HepG2 (cell line): ENCODE measurements at regions not wholly inside any gene's neighbourhood (a gene's known extent, or its start where the extent isn't known, plus 50 kb on each side); places are given as distances from the start of the nearest gene placed in this dataset.

Source experiments
- ELF3 ChIP-seq: IDR thresholded peaks from 2 replicates; pipeline ENCODE4 v1.6.1; 2016; ENCODE audit warnings: missing genetic modification reagents, missing compliant biosample characterization
- FOXK2 ChIP-seq: fragments of 450-650 bp; IDR thresholded peaks from 2 replicates; pipeline ENCODE4 v1.6.1; 2016
- HNF4G ChIP-seq, 2 experiments: sonication (generic) in 1 of 2; formaldehyde crosslinking in 1 of 2; IDR thresholded peaks; 2 replicates each; pipeline versions ENCODE4 v1.4.0 to v1.6.1; 2011 to 2020; ENCODE audit warnings: borderline replicate concordance in 2 of 2, low read depth in 2 of 2, mild to moderate bottlenecking in 2 of 2, low read length in 1 of 2, missing genetic modification reagents in 1 of 2, moderate library complexity in 1 of 2
- KLF11 ChIP-seq: IDR thresholded peaks from 2 replicates; pipeline ENCODE4 v1.6.1; 2016; ENCODE audit warnings: missing compliant biosample characterization
- LCORL ChIP-seq, 2 experiments: fragments of 450-650 bp in 1 of 2; sonication (generic) in 1 of 2; formaldehyde crosslinking in 1 of 2; IDR thresholded peaks; 2 replicates each; pipeline versions ENCODE4 v1.5.0 to v1.6.1; 2017 to 2020; ENCODE audit warnings: antibody characterized with exemption in 1 of 2, missing genetic modification reagents in 1 of 2
- NAIF1 ChIP-seq: sonication (generic); formaldehyde crosslinking; IDR thresholded peaks from 2 replicates; pipeline ENCODE4 v1.5.0; 2020; ENCODE audit warnings: mild to moderate bottlenecking, missing genetic modification reagents, borderline replicate concordance
- NR2C2 ChIP-seq: sonication (generic); formaldehyde crosslinking; IDR thresholded peaks from 2 replicates; pipeline ENCODE4 v1.4.0; 2020; ENCODE audit warnings: missing genetic modification reagents, mild to moderate bottlenecking, moderate library complexity, borderline replicate concordance
- PHF8 ChIP-seq: sonication (generic); formaldehyde crosslinking; IDR thresholded peaks from 2 replicates; pipeline ENCODE4 v1.5.0; 2020; ENCODE audit warnings: missing genetic modification reagents
- RARG ChIP-seq: sonication (generic); formaldehyde crosslinking; IDR thresholded peaks from 2 replicates; pipeline ENCODE4 v1.4.0; 2020; ENCODE audit warnings: low read depth, mild to moderate bottlenecking, missing genetic modification reagents
- SMARCC2 ChIP-seq: fragments of 450-650 bp; IDR thresholded peaks from 2 replicates; pipeline ENCODE4 v1.6.1; 2017; ENCODE audit warnings: antibody characterized with exemption, mild to moderate bottlenecking
- TGIF2 ChIP-seq: IDR thresholded peaks from 2 replicates; pipeline ENCODE4 v1.6.1; 2016; ENCODE audit warnings: control low read depth, missing compliant biosample characterization
- TP53 ChIP-seq: sonication (generic); formaldehyde crosslinking; conservative IDR thresholded peaks from 2 replicates; pipeline ENCODE4 v1.4.0; 2020; ENCODE audit warnings: missing genetic modification reagents
- TF ChIP-seq, protein P1 (sequence below): sonication (generic); formaldehyde crosslinking; IDR thresholded peaks from 2 replicates; pipeline ENCODE4 v1.4.0; 2020; ENCODE audit warnings: low read depth, missing genetic modification reagents
- TF ChIP-seq, protein P2 (sequence below): sonication (generic); formaldehyde crosslinking; IDR thresholded peaks from 2 replicates; pipeline ENCODE4 v1.4.0; 2020; ENCODE audit warnings: mild to moderate bottlenecking, missing genetic modification reagents
- TF ChIP-seq, protein P3 (sequence below): sonication (generic); formaldehyde crosslinking; IDR thresholded peaks from 2 replicates; pipeline ENCODE4 v1.5.0; 2020; ENCODE audit warnings: mild to moderate bottlenecking, missing genetic modification reagents
- TF ChIP-seq, protein P4 (sequence below): sonication (generic); formaldehyde crosslinking; IDR thresholded peaks from 2 replicates; pipeline ENCODE4; 2020; ENCODE audit warnings: missing genetic modification reagents, mild to moderate bottlenecking, borderline replicate concordance
- TF ChIP-seq, protein P5 (sequence below): sonication (generic); formaldehyde crosslinking; IDR thresholded peaks from 2 replicates; pipeline ENCODE4 v1.4.0; 2020; ENCODE audit warnings: missing genetic modification reagents

DNA sequence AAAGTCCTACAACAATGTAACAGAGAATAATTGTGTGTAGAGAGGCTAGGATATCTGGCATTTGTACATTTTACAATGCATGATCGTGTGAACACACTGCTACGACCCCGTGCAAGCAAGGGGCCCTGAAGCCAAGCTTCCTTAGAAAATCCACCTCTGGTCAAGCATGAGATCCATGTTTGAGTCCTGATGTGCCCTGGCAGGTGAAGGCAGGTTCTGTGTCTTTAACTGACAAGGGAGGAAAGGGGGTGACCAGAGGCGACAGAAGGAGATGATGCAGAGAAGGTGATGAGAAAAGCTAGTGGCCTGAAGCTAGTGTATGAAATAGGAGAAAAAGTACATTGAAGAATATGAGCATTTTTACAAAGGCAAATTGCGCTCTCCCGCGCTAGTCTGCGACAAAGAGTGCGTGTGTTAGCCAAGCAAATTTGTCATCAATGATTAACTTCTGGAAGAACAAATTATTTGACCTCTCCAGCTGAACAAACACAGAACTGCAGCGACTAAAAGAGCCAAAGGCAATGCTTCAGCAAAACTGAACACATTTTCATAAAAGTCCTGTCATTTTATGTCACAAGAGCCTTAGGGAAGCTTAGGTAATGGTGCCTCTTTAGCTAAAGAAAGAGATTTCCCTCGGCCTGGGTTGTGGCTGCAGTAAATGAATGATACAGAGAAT, 101.7 kb upstream of the DAPK1 start (continued):
- TF ChIP-seq, protein P1, sequence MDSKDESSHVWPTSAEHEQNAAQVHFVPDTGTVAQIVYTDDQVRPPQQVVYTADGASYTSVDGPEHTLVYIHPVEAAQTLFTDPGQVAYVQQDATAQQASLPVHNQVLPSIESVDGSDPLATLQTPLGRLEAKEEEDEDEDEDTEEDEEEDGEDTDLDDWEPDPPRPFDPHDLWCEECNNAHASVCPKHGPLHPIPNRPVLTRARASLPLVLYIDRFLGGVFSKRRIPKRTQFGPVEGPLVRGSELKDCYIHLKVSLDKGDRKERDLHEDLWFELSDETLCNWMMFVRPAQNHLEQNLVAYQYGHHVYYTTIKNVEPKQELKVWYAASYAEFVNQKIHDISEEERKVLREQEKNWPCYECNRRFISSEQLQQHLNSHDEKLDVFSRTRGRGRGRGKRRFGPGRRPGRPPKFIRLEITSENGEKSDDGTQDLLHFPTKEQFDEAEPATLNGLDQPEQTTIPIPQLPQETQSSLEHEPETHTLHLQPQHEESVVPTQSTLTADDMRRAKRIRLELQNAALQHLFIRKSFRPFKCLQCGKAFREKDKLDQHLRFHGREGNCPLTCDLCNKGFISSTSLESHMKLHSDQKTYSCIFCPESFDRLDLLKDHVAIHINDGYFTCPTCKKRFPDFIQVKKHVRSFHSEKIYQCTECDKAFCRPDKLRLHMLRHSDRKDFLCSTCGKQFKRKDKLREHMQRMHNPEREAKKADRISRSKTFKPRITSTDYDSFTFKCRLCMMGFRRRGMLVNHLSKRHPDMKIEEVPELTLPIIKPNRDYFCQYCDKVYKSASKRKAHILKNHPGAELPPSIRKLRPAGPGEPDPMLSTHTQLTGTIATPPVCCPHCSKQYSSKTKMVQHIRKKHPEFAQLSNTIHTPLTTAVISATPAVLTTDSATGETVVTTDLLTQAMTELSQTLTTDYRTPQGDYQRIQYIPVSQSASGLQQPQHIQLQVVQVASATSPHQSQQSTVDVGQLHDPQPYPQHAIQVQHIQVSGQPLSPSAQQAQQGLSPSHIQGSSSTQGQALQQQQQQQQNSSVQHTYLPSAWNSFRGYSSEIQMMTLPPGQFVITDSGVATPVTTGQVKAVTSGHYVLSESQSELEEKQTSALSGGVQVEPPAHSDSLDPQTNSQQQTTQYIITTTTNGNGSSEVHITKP (CRISPR knock-in tag): no peak
- TF ChIP-seq RARG (CRISPR knock-in tag) (no peak), SMARCC2 (no peak), ELF3 (no peak), TGIF2 (CRISPR knock-in tag) (peak; percentile 91), FOXK2 (no peak), HNF4G (IDR thresholded peaks at IDR 0.05; ENCODE audit: borderline replicate concordance, low read depth, low read length) (peak; percentile 74), HNF4G (CRISPR knock-in tag; IDR thresholded peaks at IDR 0.05; ENCODE audit: borderline replicate concordance, low read depth) (no peak), NAIF1 (CRISPR knock-in tag) (no peak), TP53 (CRISPR knock-in tag) (no peak), KLF11 (CRISPR knock-in tag) (no peak), NR2C2 (CRISPR knock-in tag) (peak; percentile 17; the same call in 1 of the 2 replicates), PHF8 (CRISPR knock-in tag) (no peak), LCORL (IDR thresholded peaks at IDR 0.05) (no peak), LCORL (CRISPR knock-in tag; IDR thresholded peaks at IDR 0.05) (no peak)
- TF ChIP-seq, protein P2, sequence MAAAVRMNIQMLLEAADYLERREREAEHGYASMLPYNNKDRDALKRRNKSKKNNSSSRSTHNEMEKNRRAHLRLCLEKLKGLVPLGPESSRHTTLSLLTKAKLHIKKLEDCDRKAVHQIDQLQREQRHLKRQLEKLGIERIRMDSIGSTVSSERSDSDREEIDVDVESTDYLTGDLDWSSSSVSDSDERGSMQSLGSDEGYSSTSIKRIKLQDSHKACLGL (CRISPR knock-in tag): no peak
- TF ChIP-seq, protein P3, sequence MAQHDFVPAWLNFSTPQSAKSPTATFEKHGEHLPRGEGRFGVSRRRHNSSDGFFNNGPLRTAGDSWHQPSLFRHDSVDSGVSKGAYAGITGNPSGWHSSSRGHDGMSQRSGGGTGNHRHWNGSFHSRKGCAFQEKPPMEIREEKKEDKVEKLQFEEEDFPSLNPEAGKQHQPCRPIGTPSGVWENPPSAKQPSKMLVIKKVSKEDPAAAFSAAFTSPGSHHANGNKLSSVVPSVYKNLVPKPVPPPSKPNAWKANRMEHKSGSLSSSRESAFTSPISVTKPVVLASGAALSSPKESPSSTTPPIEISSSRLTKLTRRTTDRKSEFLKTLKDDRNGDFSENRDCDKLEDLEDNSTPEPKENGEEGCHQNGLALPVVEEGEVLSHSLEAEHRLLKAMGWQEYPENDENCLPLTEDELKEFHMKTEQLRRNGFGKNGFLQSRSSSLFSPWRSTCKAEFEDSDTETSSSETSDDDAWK (CRISPR knock-in tag): no peak
- TF ChIP-seq, protein P4, sequence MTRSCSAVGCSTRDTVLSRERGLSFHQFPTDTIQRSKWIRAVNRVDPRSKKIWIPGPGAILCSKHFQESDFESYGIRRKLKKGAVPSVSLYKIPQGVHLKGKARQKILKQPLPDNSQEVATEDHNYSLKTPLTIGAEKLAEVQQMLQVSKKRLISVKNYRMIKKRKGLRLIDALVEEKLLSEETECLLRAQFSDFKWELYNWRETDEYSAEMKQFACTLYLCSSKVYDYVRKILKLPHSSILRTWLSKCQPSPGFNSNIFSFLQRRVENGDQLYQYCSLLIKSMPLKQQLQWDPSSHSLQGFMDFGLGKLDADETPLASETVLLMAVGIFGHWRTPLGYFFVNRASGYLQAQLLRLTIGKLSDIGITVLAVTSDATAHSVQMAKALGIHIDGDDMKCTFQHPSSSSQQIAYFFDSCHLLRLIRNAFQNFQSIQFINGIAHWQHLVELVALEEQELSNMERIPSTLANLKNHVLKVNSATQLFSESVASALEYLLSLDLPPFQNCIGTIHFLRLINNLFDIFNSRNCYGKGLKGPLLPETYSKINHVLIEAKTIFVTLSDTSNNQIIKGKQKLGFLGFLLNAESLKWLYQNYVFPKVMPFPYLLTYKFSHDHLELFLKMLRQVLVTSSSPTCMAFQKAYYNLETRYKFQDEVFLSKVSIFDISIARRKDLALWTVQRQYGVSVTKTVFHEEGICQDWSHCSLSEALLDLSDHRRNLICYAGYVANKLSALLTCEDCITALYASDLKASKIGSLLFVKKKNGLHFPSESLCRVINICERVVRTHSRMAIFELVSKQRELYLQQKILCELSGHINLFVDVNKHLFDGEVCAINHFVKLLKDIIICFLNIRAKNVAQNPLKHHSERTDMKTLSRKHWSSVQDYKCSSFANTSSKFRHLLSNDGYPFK (CRISPR knock-in tag): no peak
- TF ChIP-seq, protein P5, sequence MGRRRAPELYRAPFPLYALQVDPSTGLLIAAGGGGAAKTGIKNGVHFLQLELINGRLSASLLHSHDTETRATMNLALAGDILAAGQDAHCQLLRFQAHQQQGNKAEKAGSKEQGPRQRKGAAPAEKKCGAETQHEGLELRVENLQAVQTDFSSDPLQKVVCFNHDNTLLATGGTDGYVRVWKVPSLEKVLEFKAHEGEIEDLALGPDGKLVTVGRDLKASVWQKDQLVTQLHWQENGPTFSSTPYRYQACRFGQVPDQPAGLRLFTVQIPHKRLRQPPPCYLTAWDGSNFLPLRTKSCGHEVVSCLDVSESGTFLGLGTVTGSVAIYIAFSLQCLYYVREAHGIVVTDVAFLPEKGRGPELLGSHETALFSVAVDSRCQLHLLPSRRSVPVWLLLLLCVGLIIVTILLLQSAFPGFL (CRISPR knock-in tag): no peak
